Spinal cord (tissue), 10 donors: ENCODE measurements at regions not wholly inside any gene's neighbourhood (a gene's known extent, or its start where the extent isn't known, plus 50 kb on each side); places are given as distances from the start of the nearest gene placed in this dataset. TPM values are rescaled to one million over a fixed set of nuclear protein-coding genes. Genes with fewer than 3 reads are reported as not detected.

Experiments used
- DNase-seq, 6 donors: peaks; one replicate each; pipeline versions ENCODE4 v3.0.0 to v3.0.0-alpha.2; 2013 to 2015; ENCODE audit warnings: low spot score in 6 of 6, low read depth in 4 of 6
- H3K27ac ChIP-seq: one replicate; pipeline ENCODE4 v1.5.1; 2013; ENCODE audit warnings: low read depth, low read length, control low read depth
- H3K27me3 ChIP-seq: one replicate; pipeline ENCODE4 v1.6.1; 2013; ENCODE audit warnings: low read length; ENCODE audit not compliant: control insufficient read depth, insufficient read depth
- H3K36me3 ChIP-seq: one replicate; pipeline ENCODE4 v1.6.1; 2013; ENCODE audit warnings: low read length; ENCODE audit not compliant: control insufficient read depth, insufficient read depth
- H3K4me1 ChIP-seq: one replicate; pipeline ENCODE4 v1.6.1; 2013; ENCODE audit warnings: low read length; ENCODE audit not compliant: control insufficient read depth, insufficient read depth
- H3K4me3 ChIP-seq: one replicate; pipeline ENCODE4 v1.5.1; 2013; ENCODE audit warnings: low read depth, low read length, control low read depth
- H3K9me3 ChIP-seq: one replicate; pipeline ENCODE4 v1.6.1; 2013; ENCODE audit warnings: low read length; ENCODE audit not compliant: control insufficient read depth, insufficient read depth
- WGBS: methylation state at CpG from one replicate; pipeline ENCODE4 v1.1.5; 2013; ENCODE audit warnings: missing lambda C conversion rate; ENCODE audit not compliant: insufficient coverage; 5-methylcytosine and 5-hydroxymethylcytosine counted together
- small RNA-seq: library from RNA; depleted of rRNA; stranded (forward); fragments of <200 nt; gene quantifications from one replicate; pipeline ENCODE3, GENCODE V24; 2014; ENCODE audit warnings: low replicate concordance
- donor health status: healthy.

GRCh38 chr14:41986083-41986645 lies 379.5 kb downstream of the LRFN5 start:
- H3K36me3 ChIP-seq = no peaks in the 10 kb centered on the region

DNA sequence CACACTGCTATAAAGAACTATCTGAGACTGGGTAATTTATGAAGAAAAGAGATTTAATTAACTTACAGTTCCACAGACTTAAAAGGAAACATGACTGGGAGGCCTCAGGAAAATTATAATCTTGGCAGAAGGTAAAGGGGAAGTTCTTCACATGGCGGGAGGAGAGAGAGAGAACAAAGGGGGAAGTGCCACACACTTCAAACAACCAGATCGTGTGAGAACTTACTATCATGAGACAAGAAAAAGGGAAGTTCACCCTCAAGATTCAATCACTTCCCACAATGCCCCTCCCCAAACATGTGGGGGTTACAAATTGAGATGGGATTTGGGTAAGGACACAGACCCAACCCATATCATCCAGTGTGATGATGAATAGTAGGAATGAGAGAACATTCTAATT lies 366.5 kb downstream of the LRFN5 start:
- H3K27me3 ChIP-seq = no peaks in the 10 kb centered on the region
- peaks cover 3% of the 10 kb centered on the region for H3K9me3 ChIP-seq
- H3K4me1 ChIP-seq = no peaks in the 10 kb centered on the region
- H3K36me3 ChIP-seq = no peaks in the 10 kb centered on the region
- no peak for DNase-seq
- no peak overlapping the region for H3K27ac ChIP-seq
- no CpG with 5 or more reads among the region's 2 CpGs for WGBS
- H3K4me3 ChIP-seq = no peak overlapping the region

More at GRCh38 chr14:41986083-41986645, 379.5 kb downstream of the LRFN5 start:
- H3K9me3 ChIP-seq = no peaks in the 10 kb centered on the region
- DNase-seq = no peak
- no peaks in the 10 kb centered on the region for H3K27me3 ChIP-seq
- no peaks in the 10 kb centered on the region for H3K4me1 ChIP-seq
- H3K27ac ChIP-seq = no peak overlapping the region
- H3K4me3 ChIP-seq = no peak overlapping the region
- no CpG with 5 or more reads among the region's 2 CpGs for WGBS

DNA sequence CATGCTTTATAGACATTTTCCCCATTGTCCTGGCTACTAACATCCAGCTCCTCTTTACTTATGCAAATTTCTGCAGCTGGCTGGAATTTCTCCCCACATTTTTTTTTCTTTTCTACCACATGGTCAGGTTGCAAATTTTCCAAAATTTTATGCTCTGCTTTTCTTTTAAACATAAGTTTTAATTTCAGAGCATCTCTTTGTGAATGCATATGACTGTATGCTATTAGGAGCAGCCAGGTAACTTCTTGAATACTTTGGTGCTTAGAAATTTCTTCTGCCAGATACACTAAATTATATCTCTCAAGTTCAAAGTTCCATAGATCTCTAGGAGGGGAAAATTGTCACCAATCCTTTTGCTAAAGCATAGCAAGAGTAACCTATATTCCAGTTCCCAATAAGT lies 365.9 kb downstream of the LRFN5 start:
- no peak overlapping the region for H3K27ac ChIP-seq

GRCh38 chr14:41960281-41960680 lies 353.6 kb downstream of the LRFN5 start:
- no peaks in the 10 kb centered on the region for H3K4me1 ChIP-seq
- no peak for DNase-seq
- H3K36me3 ChIP-seq = no peaks in the 10 kb centered on the region
- no CpG with 5 or more reads among the region's 3 CpGs for WGBS
- H3K9me3 ChIP-seq = peaks cover 1% of the 10 kb centered on the region
- no peaks in the 10 kb centered on the region for H3K27me3 ChIP-seq
- no peak overlapping the region for H3K27ac ChIP-seq
- H3K4me3 ChIP-seq = no peak overlapping the region

More for the DNA sequence above, 365.9 kb downstream of the LRFN5 start:
- DNase-seq = no peak
- H3K4me3 ChIP-seq = no peak overlapping the region
- H3K36me3 ChIP-seq = no peaks in the 10 kb centered on the region
- H3K27me3 ChIP-seq = no peaks in the 10 kb centered on the region
- H3K9me3 ChIP-seq = peaks cover 3% of the 10 kb centered on the region
- H3K4me1 ChIP-seq = no peaks in the 10 kb centered on the region

DNA sequence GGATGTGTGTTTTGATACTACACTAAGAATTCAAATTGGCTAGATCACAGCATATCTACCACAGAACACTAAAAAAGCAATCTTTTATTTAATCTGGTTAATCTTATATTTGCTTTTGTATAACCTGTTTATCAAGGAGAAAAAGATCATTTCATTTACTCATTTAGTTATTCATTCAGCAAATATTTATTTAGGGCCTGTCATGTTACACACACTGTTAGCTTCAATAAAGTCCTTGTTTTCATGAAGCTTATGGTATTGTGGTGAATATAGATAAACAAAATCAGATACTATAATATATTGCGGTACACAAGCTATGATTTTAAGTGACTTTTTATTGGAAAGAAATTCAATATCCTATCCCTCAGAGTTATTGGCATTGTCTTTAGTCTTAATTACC lies 350.8 kb downstream of the LRFN5 start:
- no CpG with 5 or more reads among the region's 1 CpG for WGBS

More for the DNA sequence above, 350.8 kb downstream of the LRFN5 start:
- Histone ChIP-seq H3K27ac (no peak overlapping the region), H3K4me1 (no peaks in the 10 kb centered on the region), H3K4me3 (no peak overlapping the region), H3K9me3 (no peaks in the 10 kb centered on the region), H3K27me3 (no peaks in the 10 kb centered on the region), H3K36me3 (no peaks in the 10 kb centered on the region)
- no peak for DNase-seq

Small RNA genes in the stretch of these regions (small RNA-seq; reads per million reads assigned to genes)
- not detected for gene AL163153.1
- gene AL358913.1 = not detected
- gene AL442163.3 = not detected
